Ascending aorta (tissue), 2 donors: ENCODE measurements at regions not wholly inside any gene's neighbourhood (a gene's known extent, or its start where the extent isn't known, plus 50 kb on each side); places are given as distances from the start of the nearest gene placed in this dataset.
"Not testable (repeated sequence)": the region's sequence is repeated elsewhere in the genome, so short reads cannot be mapped to it uniquely, and the experiment has no call there.

Source experiments
- DNase-seq, 2 donors: peaks; one replicate each; pipeline ENCODE4 v3.0.0-alpha.2; 2019; ENCODE audit warnings: low spot score in 2 of 2
- H3K27ac ChIP-seq, 2 donors: fragments of 200-600 bp; sonication (generic); one replicate each; pipeline ENCODE4 v1.5.1; 2016 to 2017; ENCODE audit warnings: mild to moderate bottlenecking in 1 of 2
- H3K27me3 ChIP-seq: fragments of 200-600 bp; sonication (generic); one replicate; pipeline ENCODE4 v1.5.1; 2017
- H3K36me3 ChIP-seq, 2 donors: fragments of 200-600 bp; sonication (generic); one replicate each; pipeline ENCODE4 v1.5.1; 2016
- H3K4me1 ChIP-seq, 2 donors: fragments of 200-600 bp; sonication (generic); one replicate each; pipeline ENCODE4 v1.5.1; 2016 to 2017; ENCODE audit warnings: mild to moderate bottlenecking in 1 of 2
- H3K4me3 ChIP-seq, 2 donors: fragments of 200-600 bp; sonication (generic); one replicate each; pipeline ENCODE4 v1.5.1; 2016 to 2017; ENCODE audit warnings: mild to moderate bottlenecking in 1 of 2
- H3K9me3 ChIP-seq, 2 donors: fragments of 200-600 bp; sonication (generic); one replicate each; pipeline ENCODE4 v1.5.1; 2016
- intact Hi-C: fragments of 100-400 bp; cut with DNase I; formaldehyde crosslinking; loops from one replicate; pipeline ENCODE4 v1.15.1; 2023
- TF ChIP-seq, protein P1 (sequence below), 3 experiments: fragments of 200-600 bp in 2 of 3; fragments of 450-650 bp in 1 of 3; sonication (generic) in 2 of 3; IDR thresholded peaks; one replicate each; pipeline ENCODE4 v1.5.1; 2016 to 2019; ENCODE audit warnings: antibody characterized with exemption in 3 of 3, mild to moderate bottlenecking in 1 of 3, moderate library complexity in 1 of 3

DNA sequence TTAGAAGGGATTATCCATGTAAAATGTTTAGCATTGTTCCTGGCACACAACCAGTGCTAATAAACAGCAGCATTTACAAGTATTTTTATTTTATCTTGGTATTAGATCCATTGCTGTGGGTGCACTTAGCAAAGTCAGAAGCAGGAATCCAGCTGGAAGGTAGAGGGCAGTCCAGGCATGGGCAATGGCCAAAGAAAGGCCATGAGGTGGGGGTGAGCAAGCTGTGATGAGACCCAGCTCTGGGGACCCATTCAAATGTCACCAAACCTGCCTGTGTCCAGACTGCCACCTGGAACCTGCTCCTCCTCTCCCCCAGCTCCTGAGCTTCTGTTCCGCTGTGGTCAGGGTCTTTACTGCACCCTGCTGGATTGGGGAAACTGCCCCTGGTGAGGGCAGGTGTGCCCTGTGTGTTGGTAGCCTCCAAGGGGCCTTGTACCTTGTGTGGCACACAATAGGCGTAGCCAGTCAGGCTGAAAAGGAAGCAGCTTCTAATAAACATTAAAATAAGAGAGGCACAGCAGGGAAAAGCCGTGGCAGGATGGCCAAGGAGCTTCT, 118.0 kb upstream of the CRHR1 start:
- Histone ChIP-seq H3K4me3 (no peak overlapping the region), H3K9me3 (no peaks in the 10 kb centered on the region), H3K27me3 (no peaks in the 10 kb centered on the region), H3K4me1 (no peaks in the 10 kb centered on the region), H3K36me3 (no peaks in the 10 kb centered on the region), H3K27ac (no peak overlapping the region)
- TF ChIP-seq, protein P1, sequence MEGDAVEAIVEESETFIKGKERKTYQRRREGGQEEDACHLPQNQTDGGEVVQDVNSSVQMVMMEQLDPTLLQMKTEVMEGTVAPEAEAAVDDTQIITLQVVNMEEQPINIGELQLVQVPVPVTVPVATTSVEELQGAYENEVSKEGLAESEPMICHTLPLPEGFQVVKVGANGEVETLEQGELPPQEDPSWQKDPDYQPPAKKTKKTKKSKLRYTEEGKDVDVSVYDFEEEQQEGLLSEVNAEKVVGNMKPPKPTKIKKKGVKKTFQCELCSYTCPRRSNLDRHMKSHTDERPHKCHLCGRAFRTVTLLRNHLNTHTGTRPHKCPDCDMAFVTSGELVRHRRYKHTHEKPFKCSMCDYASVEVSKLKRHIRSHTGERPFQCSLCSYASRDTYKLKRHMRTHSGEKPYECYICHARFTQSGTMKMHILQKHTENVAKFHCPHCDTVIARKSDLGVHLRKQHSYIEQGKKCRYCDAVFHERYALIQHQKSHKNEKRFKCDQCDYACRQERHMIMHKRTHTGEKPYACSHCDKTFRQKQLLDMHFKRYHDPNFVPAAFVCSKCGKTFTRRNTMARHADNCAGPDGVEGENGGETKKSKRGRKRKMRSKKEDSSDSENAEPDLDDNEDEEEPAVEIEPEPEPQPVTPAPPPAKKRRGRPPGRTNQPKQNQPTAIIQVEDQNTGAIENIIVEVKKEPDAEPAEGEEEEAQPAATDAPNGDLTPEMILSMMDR (IDR thresholded peaks at IDR 0.05): no peak
- no peak for DNase-seq
- intact Hi-C loops: no loop called here

DNA sequence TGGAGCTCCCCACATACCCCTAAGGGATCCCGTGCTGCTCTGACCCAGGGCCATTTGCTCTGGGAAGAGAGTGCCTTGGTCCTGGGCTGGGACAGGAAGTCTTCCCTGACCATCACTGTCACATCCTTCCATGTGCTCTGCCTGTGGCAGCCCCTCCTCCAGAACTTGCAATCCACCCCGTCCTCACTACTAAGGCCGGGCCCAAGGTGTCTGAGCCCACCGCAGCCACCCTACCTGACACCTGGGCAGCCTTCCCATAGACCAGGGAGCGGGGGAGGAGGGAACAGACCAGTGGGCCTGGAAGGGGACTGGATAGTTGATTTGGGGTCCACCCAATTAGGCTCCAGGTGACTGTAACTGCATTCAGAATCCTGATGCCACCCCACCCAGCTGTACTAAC, 117.5 kb upstream of the CRHR1 start:
- Histone ChIP-seq H3K4me3 (no peak overlapping the region), H3K27ac (no peak overlapping the region), H3K27me3 (no peaks in the 10 kb centered on the region), H3K9me3 (no peaks in the 10 kb centered on the region), H3K36me3 (no peaks in the 10 kb centered on the region), H3K4me1 (no peaks in the 10 kb centered on the region)
- TF ChIP-seq, protein P1 (IDR thresholded peaks at IDR 0.05): no peak
- DNase-seq: no peak
- intact Hi-C loops: no loop called here

GRCh38 chr17:45667591-45668171, 116.4 kb upstream of the CRHR1 start:
- DNase-seq: no peak
- Histone ChIP-seq H3K4me3 (no peak overlapping the region), H3K27ac (no peak overlapping the region), H3K4me1 (no peaks in the 10 kb centered on the region), H3K36me3 (no peaks in the 10 kb centered on the region), H3K27me3 (no peaks in the 10 kb centered on the region), H3K9me3 (no peaks in the 10 kb centered on the region)
- intact Hi-C loops: no loop called here
- TF ChIP-seq, protein P1 (IDR thresholded peaks at IDR 0.05): no peak

DNA sequence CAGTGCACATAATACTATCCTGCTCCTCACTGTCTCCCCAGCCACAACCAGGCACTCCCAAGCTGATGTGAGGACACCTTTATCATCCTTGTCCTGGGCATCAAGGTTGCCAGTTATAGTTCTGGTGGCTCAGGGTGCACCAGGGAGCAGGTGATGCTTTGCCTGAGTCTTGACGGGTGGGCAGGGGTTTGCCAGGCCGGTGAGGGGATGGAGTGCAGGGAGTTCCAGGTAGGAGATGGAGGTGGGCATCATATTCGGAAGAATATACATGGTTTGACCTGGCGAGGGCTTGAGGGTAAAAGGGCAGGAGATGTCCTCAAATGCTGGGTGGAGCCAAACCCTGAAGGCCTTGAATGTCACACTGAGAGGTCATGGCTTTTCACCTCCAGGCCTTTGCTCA, 115.8 kb upstream of the CRHR1 start:
- Histone ChIP-seq H3K27ac (no peak overlapping the region), H3K4me1 (no peaks in the 10 kb centered on the region), H3K4me3 (no peak overlapping the region), H3K27me3 (no peaks in the 10 kb centered on the region), H3K36me3 (no peaks in the 10 kb centered on the region), H3K9me3 (no peaks in the 10 kb centered on the region)
- TF ChIP-seq, protein P1 (IDR thresholded peaks at IDR 0.05): no peak
- no peak for DNase-seq
- intact Hi-C loops: no loop called here

DNA sequence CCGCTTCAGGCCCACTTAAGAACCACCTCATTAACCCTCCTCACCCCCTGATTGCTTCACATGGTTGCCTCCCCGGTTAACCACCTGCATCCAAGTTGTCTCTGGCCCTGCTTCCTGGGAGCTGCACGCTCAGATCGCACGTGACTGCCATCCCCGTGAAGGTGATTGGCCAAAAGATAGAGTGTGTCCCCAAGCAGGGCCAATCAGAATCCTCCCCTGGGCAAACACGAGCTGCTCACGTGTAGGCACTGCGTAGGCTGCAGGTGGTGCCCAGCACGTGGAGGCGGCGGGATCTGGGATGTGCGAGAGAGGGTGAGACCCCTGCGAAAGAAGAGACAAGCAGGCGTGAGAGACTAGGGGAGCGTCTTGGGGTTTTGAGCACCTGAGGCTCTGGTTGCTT, 111.8 kb upstream of the CRHR1 start:
- no peaks in the 10 kb centered on the region for H3K36me3 ChIP-seq
- intact Hi-C loops: no loop called here
- TF ChIP-seq, protein P1 (IDR thresholded peaks at IDR 0.05): no peak
- H3K9me3 ChIP-seq: no peaks in the 10 kb centered on the region
- no peak for DNase-seq
- no peaks in the 10 kb centered on the region for H3K27me3 ChIP-seq
- no peak overlapping the region for H3K4me3 ChIP-seq
- no peaks in the 10 kb centered on the region for H3K4me1 ChIP-seq
- H3K27ac ChIP-seq: no peak overlapping the region

DNA sequence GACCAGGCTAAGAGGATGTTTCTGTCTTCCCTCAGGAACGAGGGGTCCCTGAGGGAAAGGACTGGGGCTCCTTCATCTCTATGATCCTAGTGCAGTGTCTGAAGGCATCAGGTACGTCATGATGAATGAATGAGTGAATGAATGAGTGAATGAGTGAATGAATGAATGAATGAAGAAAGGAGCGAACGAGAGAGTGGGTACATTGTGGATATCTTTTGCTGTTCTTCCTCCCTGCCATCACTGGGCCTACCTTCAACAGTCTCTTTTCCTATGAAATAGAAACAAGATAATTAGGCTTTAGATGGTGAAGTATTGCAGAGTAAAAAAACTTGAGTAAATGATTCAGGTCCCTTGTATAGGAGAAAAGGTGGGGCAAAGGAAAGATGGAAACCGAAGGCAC, 111.3 kb upstream of the CRHR1 start:
- no peak overlapping the region for H3K27ac ChIP-seq
- no peak overlapping the region for H3K4me3 ChIP-seq
- intact Hi-C loops: no loop called here
- H3K36me3 ChIP-seq: no peaks in the 10 kb centered on the region
- TF ChIP-seq, protein P1 (IDR thresholded peaks at IDR 0.05): no peak
- no peaks in the 10 kb centered on the region for H3K4me1 ChIP-seq
- DNase-seq: no peak
- H3K9me3 ChIP-seq: no peaks in the 10 kb centered on the region
- H3K27me3 ChIP-seq: no peaks in the 10 kb centered on the region

- intact Hi-C loops, H3K4me1 ChIP-seq, H3K27me3 ChIP-seq, H3K4me3 ChIP-seq, DNase-seq, H3K9me3 ChIP-seq, H3K27ac ChIP-seq, H3K36me3 ChIP-seq: not testable (repeated sequence)
Measured at GRCh38 chr17:45673759-45674158, 110.4 kb upstream of the CRHR1 start.
